RWPE1 (cell line): ENCODE measurements at regions not wholly inside any gene's neighbourhood (a gene's known extent, or its start where the extent isn't known, plus 50 kb on each side); places are given as distances from the start of the nearest gene placed in this dataset.
A peak's percentile ranks its signal among the peaks of the same experiment; 100 is the strongest.

Experiments used
- CTCF ChIA-PET: fragments of 350-600 bp; sonication (Branson Sonifier 250); formaldehyde crosslinking; extraction: SDS; loops from one replicate; lab custom pipeline; 2021; lab: Yijun Ruan, JAX
- POLR2A ChIA-PET: fragments of 400-600 bp; formaldehyde crosslinking; extraction: SDS; loops from one replicate; lab custom pipeline; 2020; ENCODE audit warnings: antibody characterized with exemption; ENCODE audit not compliant: low non-redundant PET; lab: Yijun Ruan, JAX
- DNase-seq: peaks from one replicate; pipeline ENCODE4 v3.0.0; 2012; ENCODE audit warnings: low spot score
- H3K27ac ChIP-seq: fragments of 450-650 bp; 2 replicates; pipeline ENCODE4 v1.5.1; 2017
- TF ChIP-seq, protein P1 (sequence below): fragments of 450-650 bp; conservative IDR thresholded peaks from 2 replicates; pipeline ENCODE4 v1.5.1; 2017; ENCODE audit warnings: low read depth, mild to moderate bottlenecking

GRCh38 chr11:29296680-29297079 is 720.1 kb downstream of the KCNA4 start:
- CTCF ChIA-PET, result no interaction called here
- POLR2A ChIA-PET, result no interaction called here
- DNase-seq, result no peak
- H3K27ac ChIP-seq, result no peak overlapping the region
- TF ChIP-seq, protein P1, sequence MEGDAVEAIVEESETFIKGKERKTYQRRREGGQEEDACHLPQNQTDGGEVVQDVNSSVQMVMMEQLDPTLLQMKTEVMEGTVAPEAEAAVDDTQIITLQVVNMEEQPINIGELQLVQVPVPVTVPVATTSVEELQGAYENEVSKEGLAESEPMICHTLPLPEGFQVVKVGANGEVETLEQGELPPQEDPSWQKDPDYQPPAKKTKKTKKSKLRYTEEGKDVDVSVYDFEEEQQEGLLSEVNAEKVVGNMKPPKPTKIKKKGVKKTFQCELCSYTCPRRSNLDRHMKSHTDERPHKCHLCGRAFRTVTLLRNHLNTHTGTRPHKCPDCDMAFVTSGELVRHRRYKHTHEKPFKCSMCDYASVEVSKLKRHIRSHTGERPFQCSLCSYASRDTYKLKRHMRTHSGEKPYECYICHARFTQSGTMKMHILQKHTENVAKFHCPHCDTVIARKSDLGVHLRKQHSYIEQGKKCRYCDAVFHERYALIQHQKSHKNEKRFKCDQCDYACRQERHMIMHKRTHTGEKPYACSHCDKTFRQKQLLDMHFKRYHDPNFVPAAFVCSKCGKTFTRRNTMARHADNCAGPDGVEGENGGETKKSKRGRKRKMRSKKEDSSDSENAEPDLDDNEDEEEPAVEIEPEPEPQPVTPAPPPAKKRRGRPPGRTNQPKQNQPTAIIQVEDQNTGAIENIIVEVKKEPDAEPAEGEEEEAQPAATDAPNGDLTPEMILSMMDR, result no peak

DNA sequence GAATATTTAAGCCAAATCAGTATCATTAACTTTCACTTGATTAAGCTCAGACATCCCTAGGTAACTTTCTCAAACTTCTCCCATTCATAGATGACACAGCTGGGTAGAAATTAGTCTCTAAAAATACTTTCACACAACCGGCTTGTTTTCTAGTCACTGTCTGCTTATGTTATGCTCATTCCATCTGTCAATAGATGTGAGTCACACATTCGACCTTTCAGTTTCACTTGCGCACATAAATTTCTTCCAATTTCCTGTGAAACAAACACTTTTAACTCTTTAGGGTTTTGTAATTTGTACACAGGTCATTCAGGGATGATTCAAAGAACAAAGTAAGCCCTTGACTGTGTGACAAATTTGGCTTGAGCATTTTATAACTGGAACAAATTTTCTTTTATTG is 723.0 kb downstream of the KCNA4 start:
- TF ChIP-seq, protein P1, result no peak
- no peak overlapping the region for H3K27ac ChIP-seq
- ChIA-PET POLR2A (no interaction called here), CTCF (interaction anchor here (1.1 kb wide), 1 partner anchor 35 kb away, joined by 3 read pairs; no protein-coding TSS in a partner anchor)
- peak; percentile 29 for DNase-seq

DNA sequence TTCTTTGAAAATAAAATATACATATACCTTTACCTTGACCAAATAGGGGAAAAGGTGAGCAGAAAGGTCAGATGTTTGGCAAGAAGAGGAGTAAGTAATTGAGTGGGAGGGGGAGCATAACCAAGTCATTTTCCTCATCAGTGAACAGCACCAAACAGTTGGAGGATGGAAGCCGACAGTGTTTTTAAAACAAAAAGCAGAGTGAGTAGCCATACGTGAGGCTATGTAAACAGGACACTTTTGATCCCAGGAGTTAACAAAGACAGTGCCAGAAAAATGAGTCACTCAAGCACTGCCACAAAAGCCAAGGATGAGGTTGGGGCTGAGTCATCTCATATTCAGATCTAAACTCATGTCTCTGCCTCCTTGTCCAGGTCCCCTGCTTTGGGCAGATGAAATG is 734.7 kb downstream of the KCNA4 start:
- peak; percentile 83 for DNase-seq
- no peak overlapping the region for H3K27ac ChIP-seq
- ChIA-PET CTCF (interaction anchor here (0.5 kb wide), 1 partner anchor 942 kb away, joined by 3 read pairs; no protein-coding TSS in a partner anchor), POLR2A (no interaction called here)
- TF ChIP-seq, protein P1, result no peak

- H3K27ac ChIP-seq, result no peak overlapping the region
- ChIA-PET POLR2A (no interaction called here), CTCF (no interaction called here)
- DNase-seq, result no peak
- TF ChIP-seq, protein P1, result no peak
Measured at GRCh38 chr11:29281271-29281777, 735.5 kb downstream of the KCNA4 start.

DNA sequence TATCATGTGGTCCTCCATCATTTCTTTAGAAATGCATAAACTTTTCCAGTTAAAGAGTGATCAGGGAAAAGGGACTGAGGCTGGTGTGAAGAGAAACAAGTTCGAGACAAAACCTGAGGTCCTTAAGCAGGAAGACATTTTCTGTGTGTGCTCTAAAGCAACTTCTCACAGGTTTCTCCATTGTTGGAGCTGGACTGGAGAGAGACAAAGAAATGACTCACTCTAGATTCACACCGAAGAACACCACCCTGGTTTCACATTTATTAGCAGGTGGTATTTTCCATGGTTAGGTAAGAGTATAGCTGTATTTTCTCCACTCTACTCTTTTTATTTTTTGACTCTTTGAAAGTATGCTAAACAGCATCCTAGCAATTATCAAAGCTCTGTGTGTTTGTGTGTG is 736.4 kb downstream of the KCNA4 start:
- no peak overlapping the region for H3K27ac ChIP-seq
- peak; percentile 41 for DNase-seq
- ChIA-PET CTCF (interaction anchor here (0.6 kb wide), 1 partner anchor 33 kb away, joined by 3 read pairs; no protein-coding TSS in a partner anchor), POLR2A (no interaction called here)
- TF ChIP-seq, protein P1, result no peak

- ChIA-PET POLR2A (no interaction called here), CTCF (interaction anchor here (0.6 to 1.0 kb wide), 2 partner anchors 15 to 1748 kb away, joined by 3 to 4 read pairs; no protein-coding TSS in a partner anchor)
Measured at GRCh38 chr11:29279716-29280115, 737.1 kb downstream of the KCNA4 start.

More at GRCh38 chr11:29279716-29280115, 737.1 kb downstream of the KCNA4 start:
- H3K27ac ChIP-seq, result no peak overlapping the region
- TF ChIP-seq, protein P1, result no peak
- no peak for DNase-seq
